Liver (tissue), 3 donors: ENCODE measurements at regions not wholly inside any gene's neighbourhood (a gene's known extent, or its start where the extent isn't known, plus 50 kb on each side); places are given as distances from the start of the nearest gene placed in this dataset.

Experiments
- EGR1 ChIP-seq, 2 donors: IDR thresholded peaks; 2 replicates each; pipeline ENCODE4 v1.6.1; 2016 to 2018; ENCODE audit warnings: antibody characterized with exemption in 2 of 2, low read depth in 2 of 2
- FOXA1 ChIP-seq: IDR thresholded peaks from 2 replicates; pipeline ENCODE4 v1.6.1; 2016; ENCODE audit warnings: antibody characterized with exemption
- FOXA2 ChIP-seq: IDR thresholded peaks from 2 replicates; pipeline ENCODE4 v1.6.1; 2016; ENCODE audit warnings: antibody characterized with exemption
- GABPA ChIP-seq, 2 donors: IDR thresholded peaks in 1 of 2; conservative IDR thresholded peaks in 1 of 2; 2 replicates each; pipeline ENCODE4 v1.6.1; 2016; ENCODE audit warnings: antibody characterized with exemption in 2 of 2, mild to moderate bottlenecking in 1 of 2, moderate library complexity in 1 of 2
- RAD21 ChIP-seq, 2 donors: IDR thresholded peaks; 2 replicates each; pipeline ENCODE4 v1.6.1; 2016; ENCODE audit warnings: antibody characterized with exemption in 2 of 2, mild to moderate bottlenecking in 2 of 2
- RXRA ChIP-seq, 2 donors: IDR thresholded peaks; 2 replicates each; pipeline ENCODE4 v1.6.1; 2017 to 2018; ENCODE audit warnings: antibody characterized with exemption in 2 of 2, mild to moderate bottlenecking in 1 of 2
- TAF1 ChIP-seq: conservative IDR thresholded peaks from 2 replicates; pipeline ENCODE4 v1.6.1; 2016; ENCODE audit warnings: antibody characterized with exemption, mild to moderate bottlenecking
- YY1 ChIP-seq: IDR thresholded peaks from 2 replicates; pipeline ENCODE4 v1.6.1; 2016; ENCODE audit warnings: antibody characterized with exemption, mild to moderate bottlenecking
- ZBTB33 ChIP-seq: IDR thresholded peaks from 2 replicates; pipeline ENCODE4 v1.6.1; 2016; ENCODE audit warnings: antibody characterized with exemption
- TF ChIP-seq, protein P1 (sequence below): fragments of 150-350 bp; IDR thresholded peaks from 2 replicates; pipeline ENCODE4 v1.5.1; 2017; ENCODE audit warnings: improper control_type of control experiment, low read depth, low read length; ENCODE audit not compliant: missing input control
- TF ChIP-seq, protein P2 (sequence below): IDR thresholded peaks from 2 replicates; pipeline ENCODE4 v1.6.1; 2016; ENCODE audit warnings: antibody characterized with exemption
- TF ChIP-seq, protein P3 (sequence below): IDR thresholded peaks from 2 replicates; pipeline ENCODE4 v1.6.1; 2016; ENCODE audit warnings: antibody characterized with exemption, mild to moderate bottlenecking
- TF ChIP-seq, protein P4 (sequence below): IDR thresholded peaks from 2 replicates; pipeline ENCODE4 v1.6.1; 2016; ENCODE audit warnings: antibody characterized with exemption
- donor health status: healthy.
- donor health status: healthy.

DNA sequence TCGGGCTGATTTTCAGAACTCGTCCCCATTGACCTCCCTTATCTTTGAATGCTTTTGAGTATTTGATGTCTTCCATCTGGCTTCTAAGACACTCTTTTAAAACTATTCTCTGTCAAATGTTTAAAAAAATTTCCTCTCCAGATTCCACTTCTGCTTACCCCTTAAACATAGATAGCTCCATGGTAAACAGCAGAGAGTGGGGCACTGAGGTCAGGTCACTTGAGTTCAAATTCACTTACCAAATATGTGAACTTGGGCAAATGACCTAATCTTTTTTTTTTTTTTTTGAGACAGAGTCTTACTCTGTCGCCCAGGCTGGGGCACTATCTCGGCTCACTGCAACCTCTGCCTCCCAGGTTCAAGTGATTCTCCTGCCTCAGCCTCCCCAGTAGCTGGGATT, 126.8 kb upstream of the CPSF6 start:
- TF ChIP-seq, protein P1, sequence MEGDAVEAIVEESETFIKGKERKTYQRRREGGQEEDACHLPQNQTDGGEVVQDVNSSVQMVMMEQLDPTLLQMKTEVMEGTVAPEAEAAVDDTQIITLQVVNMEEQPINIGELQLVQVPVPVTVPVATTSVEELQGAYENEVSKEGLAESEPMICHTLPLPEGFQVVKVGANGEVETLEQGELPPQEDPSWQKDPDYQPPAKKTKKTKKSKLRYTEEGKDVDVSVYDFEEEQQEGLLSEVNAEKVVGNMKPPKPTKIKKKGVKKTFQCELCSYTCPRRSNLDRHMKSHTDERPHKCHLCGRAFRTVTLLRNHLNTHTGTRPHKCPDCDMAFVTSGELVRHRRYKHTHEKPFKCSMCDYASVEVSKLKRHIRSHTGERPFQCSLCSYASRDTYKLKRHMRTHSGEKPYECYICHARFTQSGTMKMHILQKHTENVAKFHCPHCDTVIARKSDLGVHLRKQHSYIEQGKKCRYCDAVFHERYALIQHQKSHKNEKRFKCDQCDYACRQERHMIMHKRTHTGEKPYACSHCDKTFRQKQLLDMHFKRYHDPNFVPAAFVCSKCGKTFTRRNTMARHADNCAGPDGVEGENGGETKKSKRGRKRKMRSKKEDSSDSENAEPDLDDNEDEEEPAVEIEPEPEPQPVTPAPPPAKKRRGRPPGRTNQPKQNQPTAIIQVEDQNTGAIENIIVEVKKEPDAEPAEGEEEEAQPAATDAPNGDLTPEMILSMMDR, result no peak
- TF ChIP-seq RXRA (IDR thresholded peaks at IDR 0.05), result peak; percentile 89 to 92
- no peak for TF ChIP-seq GABPA (IDR thresholded peaks at IDR 0.05 in 1 of 2, conservative IDR thresholded peaks at IDR 0.05 in 1 of 2)
- no peak for TF ChIP-seq EGR1 (IDR thresholded peaks at IDR 0.05; ENCODE audit: low read depth in 2 of 2)
- no peak for TF ChIP-seq TAF1
- TF ChIP-seq, protein P2, sequence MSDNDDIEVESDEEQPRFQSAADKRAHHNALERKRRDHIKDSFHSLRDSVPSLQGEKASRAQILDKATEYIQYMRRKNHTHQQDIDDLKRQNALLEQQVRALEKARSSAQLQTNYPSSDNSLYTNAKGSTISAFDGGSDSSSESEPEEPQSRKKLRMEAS, result no peak
- TF ChIP-seq, protein P3, sequence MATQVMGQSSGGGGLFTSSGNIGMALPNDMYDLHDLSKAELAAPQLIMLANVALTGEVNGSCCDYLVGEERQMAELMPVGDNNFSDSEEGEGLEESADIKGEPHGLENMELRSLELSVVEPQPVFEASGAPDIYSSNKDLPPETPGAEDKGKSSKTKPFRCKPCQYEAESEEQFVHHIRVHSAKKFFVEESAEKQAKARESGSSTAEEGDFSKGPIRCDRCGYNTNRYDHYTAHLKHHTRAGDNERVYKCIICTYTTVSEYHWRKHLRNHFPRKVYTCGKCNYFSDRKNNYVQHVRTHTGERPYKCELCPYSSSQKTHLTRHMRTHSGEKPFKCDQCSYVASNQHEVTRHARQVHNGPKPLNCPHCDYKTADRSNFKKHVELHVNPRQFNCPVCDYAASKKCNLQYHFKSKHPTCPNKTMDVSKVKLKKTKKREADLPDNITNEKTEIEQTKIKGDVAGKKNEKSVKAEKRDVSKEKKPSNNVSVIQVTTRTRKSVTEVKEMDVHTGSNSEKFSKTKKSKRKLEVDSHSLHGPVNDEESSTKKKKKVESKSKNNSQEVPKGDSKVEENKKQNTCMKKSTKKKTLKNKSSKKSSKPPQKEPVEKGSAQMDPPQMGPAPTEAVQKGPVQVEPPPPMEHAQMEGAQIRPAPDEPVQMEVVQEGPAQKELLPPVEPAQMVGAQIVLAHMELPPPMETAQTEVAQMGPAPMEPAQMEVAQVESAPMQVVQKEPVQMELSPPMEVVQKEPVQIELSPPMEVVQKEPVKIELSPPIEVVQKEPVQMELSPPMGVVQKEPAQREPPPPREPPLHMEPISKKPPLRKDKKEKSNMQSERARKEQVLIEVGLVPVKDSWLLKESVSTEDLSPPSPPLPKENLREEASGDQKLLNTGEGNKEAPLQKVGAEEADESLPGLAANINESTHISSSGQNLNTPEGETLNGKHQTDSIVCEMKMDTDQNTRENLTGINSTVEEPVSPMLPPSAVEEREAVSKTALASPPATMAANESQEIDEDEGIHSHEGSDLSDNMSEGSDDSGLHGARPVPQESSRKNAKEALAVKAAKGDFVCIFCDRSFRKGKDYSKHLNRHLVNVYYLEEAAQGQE, result no peak
- peak; percentile 8 to 13 for TF ChIP-seq RAD21 (IDR thresholded peaks at IDR 0.05)
- no peak for TF ChIP-seq FOXA2
- TF ChIP-seq, protein P4, sequence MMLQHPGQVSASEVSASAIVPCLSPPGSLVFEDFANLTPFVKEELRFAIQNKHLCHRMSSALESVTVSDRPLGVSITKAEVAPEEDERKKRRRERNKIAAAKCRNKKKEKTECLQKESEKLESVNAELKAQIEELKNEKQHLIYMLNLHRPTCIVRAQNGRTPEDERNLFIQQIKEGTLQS, result no peak
- no peak for TF ChIP-seq FOXA1
- no peak for TF ChIP-seq ZBTB33
- TF ChIP-seq YY1, result no peak
